ENCODE measurements at regions not wholly inside any gene's neighbourhood (a gene's known extent, or its start where the extent isn't known, plus 50 kb on each side); places are given as distances from the start of the nearest gene placed in this dataset.
A peak's percentile ranks its signal among the peaks of the same experiment; 100 is the strongest.

GRCh38 chr7:45470031-45470430 lies 104.1 kb upstream of the ADCY1 start:
- intact Hi-C loops (cut with DNase I) = no loop called here
- ATAC-seq (ENCODE audit: poor library complexity) (peak; percentile 31), DNase-seq (no peak)

DNA sequence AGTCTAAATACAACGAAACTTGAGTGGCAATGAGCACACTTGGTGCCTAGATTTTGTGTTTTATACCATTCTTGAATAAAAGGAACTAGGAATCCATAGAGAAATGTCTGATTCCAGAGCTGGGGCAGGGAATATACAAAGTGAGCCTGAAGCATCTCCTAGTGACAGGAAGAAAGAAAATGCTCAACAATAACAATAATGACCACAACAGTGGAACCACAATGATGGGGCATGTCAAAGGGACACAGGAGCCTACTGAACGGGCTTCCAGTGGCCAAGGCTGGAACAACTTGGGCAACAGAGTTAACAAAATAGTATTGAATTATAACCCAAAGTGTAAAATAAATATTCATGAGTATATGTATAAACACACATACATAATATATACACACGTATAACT lies 94.4 kb upstream of the ADCY1 start:
- intact Hi-C loops (cut with DNase I) = no loop called here
- DNase-seq (no peak), ATAC-seq (ENCODE audit: poor library complexity) (no peak)

- ATAC-seq (ENCODE audit: poor library complexity) = no peak
- intact Hi-C loops (cut with DNase I) = no loop called here
Measured at GRCh38 chr7:45482451-45482850, 91.7 kb upstream of the ADCY1 start.

DNA sequence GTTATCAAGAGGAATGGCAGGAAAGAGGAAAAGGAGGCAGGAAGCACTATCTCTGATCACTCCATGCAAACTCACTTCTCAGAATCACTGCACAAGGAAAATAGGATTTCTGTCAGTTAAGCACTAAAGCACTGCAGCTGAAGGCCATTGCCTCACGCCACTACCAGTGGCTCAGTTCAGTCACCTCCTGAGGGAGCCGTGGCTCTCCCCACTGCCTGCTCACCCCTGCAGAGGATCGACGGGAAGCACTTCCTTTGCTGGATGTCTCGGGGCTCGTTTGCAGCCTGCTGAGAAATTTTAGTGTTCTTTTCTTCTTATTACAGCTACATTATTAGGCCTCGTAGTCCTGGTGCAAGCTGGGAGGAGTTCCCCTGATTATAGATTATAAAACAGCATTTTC lies 90.1 kb upstream of the ADCY1 start:
- ATAC-seq (ENCODE audit: poor library complexity) = no peak
- DNase-seq = no peak
- intact Hi-C loops (cut with DNase I) = no loop called here

More at GRCh38 chr7:45482451-45482850, 91.7 kb upstream of the ADCY1 start:
- no peak for DNase-seq

- ATAC-seq (ENCODE audit: poor library complexity) (no peak), DNase-seq (no peak)
- intact Hi-C loops (cut with DNase I) = no loop called here
Measured at GRCh38 chr7:45486575-45486974, 87.6 kb upstream of the ADCY1 start.

DNA sequence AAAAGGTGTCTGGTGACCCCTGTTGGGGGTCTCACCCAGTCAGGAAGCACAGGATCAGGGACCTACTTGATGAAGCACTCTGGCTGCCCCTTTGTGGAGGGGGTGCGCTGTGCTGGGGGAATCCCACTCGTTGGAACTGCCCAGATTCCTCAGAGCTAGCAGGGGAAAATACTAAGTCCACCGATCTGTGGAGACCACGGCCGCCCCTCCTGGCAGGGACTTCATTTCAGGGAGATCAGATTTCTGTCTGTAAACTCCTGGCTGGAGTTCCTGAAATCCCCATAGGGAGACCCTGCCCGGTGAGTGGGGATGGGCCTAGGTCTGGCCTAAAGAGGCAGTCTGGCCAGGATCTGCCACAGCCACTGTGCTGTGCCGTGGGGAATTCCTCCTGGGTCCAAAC lies 79.3 kb upstream of the ADCY1 start:
- ATAC-seq (ENCODE audit: poor library complexity) = no peak
- intact Hi-C loops (cut with DNase I) = no loop called here
- DNase-seq = no peak

DNA sequence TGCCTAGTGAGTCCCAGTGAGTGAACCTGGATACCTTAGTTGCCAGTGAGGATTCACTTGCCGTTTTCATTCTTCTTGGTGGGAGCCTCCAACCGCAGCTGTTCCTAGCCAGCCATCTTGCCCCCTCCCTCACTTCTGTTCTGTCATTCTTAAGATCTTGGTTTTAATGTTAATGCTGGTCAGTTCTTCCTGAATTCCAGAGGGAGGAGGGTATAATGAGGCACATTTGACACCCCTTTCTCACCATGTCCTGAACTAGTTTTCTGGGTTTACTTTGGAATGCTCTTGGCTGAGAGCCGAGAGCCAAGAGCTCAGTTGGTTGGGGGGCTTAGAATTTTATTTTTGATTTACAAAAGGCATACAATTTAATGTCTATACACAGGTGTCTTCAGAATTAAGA lies 78.5 kb upstream of the ADCY1 start:
- ATAC-seq (ENCODE audit: poor library complexity) (no peak), DNase-seq (no peak)
- intact Hi-C loops (cut with DNase I) = no loop called here

GRCh38 chr7:45500257-45500656 lies 73.9 kb upstream of the ADCY1 start:
- no peak for ATAC-seq (ENCODE audit: poor library complexity)
- intact Hi-C loops (cut with DNase I) = no loop called here
- no peak for DNase-seq

DNA sequence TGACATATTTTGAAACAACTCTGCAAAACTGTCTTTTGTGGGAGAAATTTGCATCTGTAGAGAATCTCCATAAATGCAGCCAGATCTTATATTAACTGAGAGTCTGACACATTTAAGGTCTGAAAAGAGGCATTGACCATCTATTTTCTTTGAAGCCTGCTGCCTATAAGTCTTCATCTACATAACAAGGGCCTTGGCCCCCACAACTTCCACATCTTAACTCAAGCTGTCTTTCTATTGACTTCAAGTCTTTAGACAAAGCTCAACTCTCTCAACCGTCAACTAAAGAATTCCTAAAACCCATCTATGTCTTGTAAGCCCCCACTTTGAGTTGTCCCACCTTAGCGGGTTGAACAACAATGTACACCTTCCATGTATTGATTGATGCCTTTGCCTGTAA lies 72.4 kb upstream of the ADCY1 start:
- intact Hi-C loops (cut with DNase I) = no loop called here
- no peak for ATAC-seq (ENCODE audit: poor library complexity)
- no peak for DNase-seq

- DNase-seq (no peak), ATAC-seq (ENCODE audit: poor library complexity) (no peak)
- intact Hi-C loops (cut with DNase I) = no loop called here
Measured at GRCh38 chr7:45506059-45506458, 68.1 kb upstream of the ADCY1 start.

DNA sequence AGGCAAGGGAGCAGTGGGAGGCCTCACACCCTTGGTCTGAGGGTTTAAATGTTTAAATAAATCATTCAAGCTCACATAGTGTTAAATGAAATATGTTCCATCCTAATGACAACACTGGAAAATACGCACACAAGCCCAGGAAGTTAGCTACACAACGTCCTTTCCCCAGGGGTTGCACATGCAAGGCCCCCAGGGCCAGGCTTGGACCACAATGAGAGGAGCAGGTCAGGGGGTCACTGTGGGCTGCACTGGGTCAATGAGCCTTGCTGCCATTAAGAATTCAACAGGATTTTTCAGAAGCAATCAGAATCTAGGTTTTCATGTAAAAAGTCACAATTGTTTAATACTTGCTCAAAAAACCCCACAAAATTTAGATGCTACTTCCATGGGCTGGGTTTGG lies 64.9 kb upstream of the ADCY1 start:
- ATAC-seq (ENCODE audit: poor library complexity) (no peak), DNase-seq (no peak)
- intact Hi-C loops (cut with DNase I) = no loop called here

DNA sequence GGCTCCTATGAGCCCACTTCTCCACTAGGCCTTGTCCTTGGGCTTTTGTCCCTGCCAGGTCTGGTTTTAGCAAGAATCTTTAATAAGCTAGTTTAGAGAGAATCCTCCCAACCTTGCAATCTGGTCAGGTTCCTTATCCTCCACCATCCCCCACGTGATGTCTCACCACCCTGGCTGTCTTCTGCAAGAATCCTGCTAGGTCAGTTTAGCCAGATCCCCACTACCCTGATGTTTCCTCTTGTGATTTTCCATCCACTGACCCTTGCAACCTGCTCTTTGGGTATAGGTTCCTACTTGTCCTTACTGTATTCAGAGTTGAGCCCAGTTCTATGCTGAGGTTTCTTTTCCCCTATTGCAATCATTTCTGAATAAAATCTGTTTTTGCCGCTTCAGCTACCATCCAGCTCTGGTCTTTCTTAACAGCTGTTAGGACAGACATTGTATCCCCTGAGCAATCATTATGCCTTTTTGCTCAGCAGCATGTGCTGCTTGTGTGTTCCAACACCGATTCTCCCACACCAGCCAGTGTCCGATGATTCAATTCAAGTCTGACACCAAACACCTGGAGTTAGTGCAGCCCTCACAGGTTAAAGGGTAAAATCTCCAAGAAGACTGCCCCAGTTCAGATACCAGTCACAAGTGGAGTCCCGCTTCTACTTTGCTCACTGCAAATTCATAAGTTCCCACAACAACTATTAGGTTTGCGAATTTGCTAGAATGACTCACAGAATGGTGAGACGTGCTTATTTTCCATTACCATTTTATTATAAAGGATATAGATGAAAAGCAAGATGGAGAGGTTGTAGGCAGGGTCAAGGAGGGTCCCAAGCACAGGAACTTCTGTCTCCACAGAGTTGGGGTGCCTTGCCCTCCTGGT lies 62.2 kb upstream of the ADCY1 start:
- no peak for ATAC-seq (ENCODE audit: poor library complexity)

DNA sequence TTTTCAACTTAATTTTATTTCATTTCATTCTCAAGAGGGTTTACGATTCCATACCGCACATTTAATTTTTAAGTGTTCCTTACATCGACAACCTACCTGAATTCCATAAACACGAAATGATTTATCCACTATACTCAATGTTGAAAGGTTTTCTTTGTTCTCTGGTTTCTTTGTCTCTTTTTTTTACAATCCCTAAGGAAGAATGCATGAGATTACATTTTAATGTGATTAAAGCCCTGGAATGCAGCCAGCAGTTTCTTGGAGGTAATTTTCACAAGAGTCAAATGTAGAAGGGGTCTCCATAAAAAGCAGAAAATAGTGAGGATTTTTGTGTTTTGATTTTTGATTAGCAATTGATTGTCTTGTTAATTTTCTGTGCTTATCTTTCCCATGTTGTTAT lies 59.2 kb upstream of the ADCY1 start:
- ATAC-seq (ENCODE audit: poor library complexity) (no peak), DNase-seq (no peak)
- intact Hi-C loops (cut with DNase I) = no loop called here

More for the DNA sequence above, 62.2 kb upstream of the ADCY1 start:
- no peak for DNase-seq
- intact Hi-C loops (cut with DNase I) = no loop called here

DNA sequence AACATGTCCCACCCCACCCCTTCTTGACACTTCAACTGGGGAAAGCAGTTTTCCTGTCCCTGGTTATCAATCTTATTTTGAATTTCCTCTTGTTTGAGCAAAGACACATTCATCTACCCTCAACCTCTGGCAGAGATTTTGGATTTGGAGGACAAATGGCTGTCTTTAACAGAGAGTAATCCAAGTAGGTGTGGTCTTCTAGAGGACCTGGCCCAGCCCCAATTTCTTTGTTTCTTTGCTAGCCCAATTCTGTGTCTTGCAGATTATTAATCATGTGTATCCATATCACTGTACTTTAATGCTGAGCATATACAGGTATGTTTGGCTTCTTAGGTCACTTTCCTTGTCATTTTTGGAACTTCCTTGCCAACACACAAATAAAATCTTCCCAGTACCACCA lies 58.8 kb upstream of the ADCY1 start:
- intact Hi-C loops (cut with DNase I) = no loop called here
- ATAC-seq (ENCODE audit: poor library complexity) (no peak), DNase-seq (no peak)
